Astrocyte (in vitro differentiated cells and primary cell): ENCODE measurements at regions not wholly inside any gene's neighbourhood (a gene's known extent, or its start where the extent isn't known, plus 50 kb on each side); places are given as distances from the start of the nearest gene placed in this dataset.

Experiments used
- DNase-seq: peaks from one replicate; pipeline ENCODE4 v3.0.0-alpha.2; 2010; ENCODE audit warnings: low read depth
- FAIRE-seq: peaks from 2 replicates; lab custom pipeline; 2011; peaks lifted over from hg19 to GRCh38; lab: Jason Lieb, UNC
- H2AFZ ChIP-seq: 2 replicates; pipeline ENCODE4 v1.6.0; 2012; ENCODE audit warnings: low read depth, low read length, inconsistent platforms
- H3K27ac ChIP-seq: 2 replicates; pipeline ENCODE4 v1.5.1; 2011; ENCODE audit warnings: low read depth, low read length, inconsistent platforms
- H3K27me3 ChIP-seq: 2 replicates; pipeline ENCODE4 v1.6.0; 2011; ENCODE audit warnings: low read length, inconsistent platforms; ENCODE audit not compliant: insufficient read depth
- H3K36me3 ChIP-seq: 2 replicates; pipeline ENCODE4 v1.5.1; 2011; ENCODE audit warnings: low read length, inconsistent platforms; ENCODE audit not compliant: insufficient read depth
- H3K4me1 ChIP-seq: 2 replicates; pipeline ENCODE4 v1.5.1; 2011; ENCODE audit warnings: low read length, inconsistent platforms; ENCODE audit not compliant: insufficient read depth
- H3K4me2 ChIP-seq: 2 replicates; pipeline ENCODE4 v1.6.0; 2012; ENCODE audit warnings: low read length, inconsistent platforms
- H3K4me3 ChIP-seq: 2 replicates; pipeline ENCODE4 v1.5.1; 2011; ENCODE audit warnings: low read depth, mild to moderate bottlenecking, low read length, inconsistent platforms; ENCODE audit not compliant: insufficient read depth
- H3K79me2 ChIP-seq: 2 replicates; pipeline ENCODE4 v1.6.0; 2012; ENCODE audit warnings: mild to moderate bottlenecking, low read length, inconsistent platforms; ENCODE audit not compliant: insufficient read depth
- H3K9ac ChIP-seq: 2 replicates; pipeline ENCODE4 v1.6.0; 2012; ENCODE audit warnings: mild to moderate bottlenecking, low read length, inconsistent platforms
- H3K9me3 ChIP-seq: 2 replicates; pipeline ENCODE4 v1.5.1; 2012; ENCODE audit warnings: low read depth, mild to moderate bottlenecking, low read length, inconsistent platforms; ENCODE audit not compliant: insufficient read depth
- H4K20me1 ChIP-seq: 2 replicates; pipeline ENCODE4 v1.6.0; 2012; ENCODE audit warnings: low read length, inconsistent platforms; ENCODE audit not compliant: insufficient read depth
- H3K27ac Mint-ChIP-seq: one replicate; pipeline ENCODE4 v1.8.0; 2021; ENCODE audit warnings: mild to moderate bottlenecking, mixed read lengths; ENCODE audit not compliant: unreplicated experiment
- H3K27me3 Mint-ChIP-seq: one replicate; pipeline ENCODE4 v1.8.0; 2021; ENCODE audit warnings: low read depth, mixed read lengths; ENCODE audit not compliant: unreplicated experiment
- H3K36me3 Mint-ChIP-seq: one replicate; pipeline ENCODE4 v1.8.0; 2021; ENCODE audit warnings: low read depth, mixed read lengths; ENCODE audit not compliant: unreplicated experiment
- H3K4me1 Mint-ChIP-seq: one replicate; pipeline ENCODE4 v1.8.0; 2021; ENCODE audit warnings: low read depth, mixed read lengths; ENCODE audit not compliant: unreplicated experiment
- H3K4me3 Mint-ChIP-seq: one replicate; pipeline ENCODE4 v1.8.0; 2021; ENCODE audit warnings: mild to moderate bottlenecking, moderate library complexity, mixed read lengths; ENCODE audit not compliant: unreplicated experiment
- H3K9me3 Mint-ChIP-seq: one replicate; pipeline ENCODE4 v1.8.0; 2021; ENCODE audit warnings: mild to moderate bottlenecking, mixed read lengths; ENCODE audit not compliant: unreplicated experiment
- CTCF ChIP-seq: IDR thresholded peaks from 2 replicates; pipeline ENCODE4 v1.5.1; 2011; ENCODE audit warnings: low read depth, mild to moderate bottlenecking, inconsistent platforms, low read length, moderate library complexity; ENCODE audit not compliant: insufficient read depth
- EZH2 ChIP-seq: IDR thresholded peaks from 2 replicates; pipeline ENCODE4 v1.6.1; 2012; ENCODE audit warnings: mild to moderate bottlenecking, low read length, inconsistent platforms; ENCODE audit not compliant: insufficient read depth

- Histone ChIP-seq H4K20me1 (no peaks in the 10 kb centered on the region), H3K4me3 (no peak overlapping the region), H2AFZ (no peak overlapping the region), H3K9me3 (no peaks in the 10 kb centered on the region), H3K79me2 (no peaks in the 10 kb centered on the region), H3K27ac (no peak overlapping the region), H3K27me3 (no peaks in the 10 kb centered on the region), H3K9ac (no peak overlapping the region), H3K4me2 (no peak overlapping the region), H3K4me1 (no peaks in the 10 kb centered on the region), H3K36me3 (no peaks in the 10 kb centered on the region)
- DNase-seq, result no peak
- H3K27ac Mint-ChIP-seq, result no peak overlapping the region
- no peaks in the 10 kb centered on the region for H3K27me3 Mint-ChIP-seq
- FAIRE-seq, result no peak
- H3K36me3 Mint-ChIP-seq, result no peaks in the 10 kb centered on the region
- no peak for TF ChIP-seq CTCF
- no peak for TF ChIP-seq EZH2
- H3K9me3 Mint-ChIP-seq, result no peaks in the 10 kb centered on the region
- H3K4me3 Mint-ChIP-seq, result no peak overlapping the region
- no peaks in the 10 kb centered on the region for H3K4me1 Mint-ChIP-seq
Observed at GRCh38 chr5:166276006-166276405, 2015.4 kb upstream of the WWC1 start.

- H2AFZ ChIP-seq, result no peak overlapping the region
- no peaks in the 10 kb centered on the region for H3K36me3 ChIP-seq
- H3K9me3 Mint-ChIP-seq, result no peaks in the 10 kb centered on the region
- H3K9me3 ChIP-seq, result no peaks in the 10 kb centered on the region
- FAIRE-seq (no peak), DNase-seq (no peak)
- no peaks in the 10 kb centered on the region for H3K4me1 Mint-ChIP-seq
- H3K4me2 ChIP-seq, result no peak overlapping the region
- no peaks in the 10 kb centered on the region for H3K36me3 Mint-ChIP-seq
- TF ChIP-seq CTCF (no peak), EZH2 (no peak)
- no peak overlapping the region for H3K4me3 ChIP-seq
- no peaks in the 10 kb centered on the region for H4K20me1 ChIP-seq
- no peak overlapping the region for H3K27ac ChIP-seq
- H3K27me3 Mint-ChIP-seq, result no peaks in the 10 kb centered on the region
- H3K27me3 ChIP-seq, result no peaks in the 10 kb centered on the region
- no peak overlapping the region for H3K27ac Mint-ChIP-seq
- H3K4me1 ChIP-seq, result no peaks in the 10 kb centered on the region
- no peak overlapping the region for H3K9ac ChIP-seq
- H3K79me2 ChIP-seq, result no peaks in the 10 kb centered on the region
- no peak overlapping the region for H3K4me3 Mint-ChIP-seq
Observed at GRCh38 chr5:166279828-166280227, 2011.6 kb upstream of the WWC1 start.

GRCh38 chr5:166281433-166281832, 2010.0 kb upstream of the WWC1 start:
- FAIRE-seq (no peak), DNase-seq (no peak)
- Histone ChIP-seq H4K20me1 (no peaks in the 10 kb centered on the region), H2AFZ (no peak overlapping the region), H3K36me3 (no peaks in the 10 kb centered on the region), H3K79me2 (no peaks in the 10 kb centered on the region), H3K27ac (no peak overlapping the region), H3K9me3 (no peaks in the 10 kb centered on the region), H3K27me3 (no peaks in the 10 kb centered on the region), H3K9ac (no peak overlapping the region), H3K4me1 (no peaks in the 10 kb centered on the region), H3K4me3 (no peak overlapping the region), H3K4me2 (no peak overlapping the region)
- H3K27me3 Mint-ChIP-seq, result no peaks in the 10 kb centered on the region
- no peak overlapping the region for H3K4me3 Mint-ChIP-seq
- H3K4me1 Mint-ChIP-seq, result peaks cover 8% of the 10 kb centered on the region
- H3K9me3 Mint-ChIP-seq, result no peaks in the 10 kb centered on the region
- no peaks in the 10 kb centered on the region for H3K36me3 Mint-ChIP-seq
- no peak overlapping the region for H3K27ac Mint-ChIP-seq
- no peak for TF ChIP-seq EZH2
- TF ChIP-seq CTCF, result no peak
